ENCODE measurements at regions not wholly inside any gene's neighbourhood (a gene's known extent, or its start where the extent isn't known, plus 50 kb on each side); places are given as distances from the start of the nearest gene placed in this dataset.
"Not testable (repeated sequence)": the region's sequence is repeated elsewhere in the genome, so short reads cannot be mapped to it uniquely, and the experiment has no call there.

- Histone ChIP-seq H3K9me3 (no peaks in the 10 kb centered on the region), H3K4me1 (peaks cover 0 to 18% (median 6%) of the 10 kb centered on the region in 4 donors), H3K27me3 (no peaks in the 10 kb centered on the region), H3K27ac (peak overlapping the region; percentile 72 to 80 (median 78)), H3K36me3 (no peaks in the 10 kb centered on the region), H3K4me3 (no peak overlapping the region)
- 32 to 42% methylated on average over 3 of the region's 3 CpGs for WGBS, 2 donors (ENCODE audit: low coverage in 1 of 2)
- intact Hi-C loops (cut with DNase I; ENCODE audit: low total_unique reads) = no loop called here
- in situ Hi-C loops (cut with MboI; ENCODE audit: low pct_ligation_motif_present in 1 of 4, low pct_unique_long_range_greater_than_20kb in 1 of 4, low sequenced_read_pairs in 3 of 4) = no loop called here
- TF ChIP-seq CTCF (IDR thresholded peaks at IDR 0.05) (no peak), POLR2A (IDR thresholded peaks at IDR 0.05) (no peak), EP300 (IDR thresholded peaks at IDR 0.05; ENCODE audit: low read depth) (peak; percentile 45), POLR2AphosphoS5 (IDR thresholded peaks at IDR 0.05) (peak in 2 of 3 donors; percentile 47 to 51)
- DNase-seq = peak; percentile 69
These were observed 135.6 kb downstream of the NUFIP1 start for GRCh38 chr13:44853641-44854040.

DNA sequence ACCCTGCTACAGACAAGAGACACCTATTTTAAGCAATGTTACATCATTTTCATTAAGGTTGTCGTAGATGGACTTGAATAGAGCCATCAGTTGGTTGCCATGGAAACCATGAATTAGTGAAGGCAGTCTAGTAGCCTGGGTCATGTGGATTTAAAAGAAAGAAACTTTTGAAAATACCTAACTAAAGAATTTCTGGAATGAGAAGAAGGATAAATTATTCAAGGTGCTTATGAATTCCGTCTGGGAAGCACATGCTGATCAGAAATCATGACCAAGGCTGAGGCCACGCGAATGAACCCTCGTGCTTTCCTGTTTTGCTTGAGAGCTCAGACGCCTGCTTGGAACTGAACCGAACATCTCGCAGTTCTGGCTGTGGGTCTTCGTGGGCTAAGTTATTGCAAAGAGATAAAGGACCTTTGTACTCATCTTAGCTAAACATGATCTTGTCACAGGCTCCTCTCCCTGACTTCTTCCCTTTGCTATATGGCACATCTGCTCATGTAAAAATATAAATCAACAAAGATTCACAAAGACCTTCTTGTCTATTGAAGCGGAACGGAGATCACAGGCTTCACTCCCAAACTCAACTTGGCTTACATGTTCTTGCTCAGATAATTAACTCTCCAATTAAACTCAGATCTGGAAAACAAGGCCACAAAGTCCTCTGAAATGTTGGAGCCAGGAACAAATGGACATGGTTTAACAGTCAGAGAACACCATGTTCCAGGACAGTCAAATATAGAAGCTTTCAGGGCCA lies 140.2 kb downstream of the NUFIP1 start:
- no peak overlapping the region for H3K27ac ChIP-seq
- no peak overlapping the region for H3K4me3 ChIP-seq
- H3K27me3 ChIP-seq = no peaks in the 10 kb centered on the region
- WGBS, 2 donors (ENCODE audit: low coverage in 1 of 2) = 86 to 87% methylated on average over 8 to 11 of the region's 11 CpGs
- peaks cover 0 to 6% (median 2%) of the 10 kb centered on the region in 4 donors for H3K4me1 ChIP-seq
- no peak for DNase-seq
- in situ Hi-C loops (cut with MboI; ENCODE audit: low pct_ligation_motif_present in 1 of 4, low pct_unique_long_range_greater_than_20kb in 1 of 4, low sequenced_read_pairs in 3 of 4) = no loop called here
- intact Hi-C loops (cut with DNase I; ENCODE audit: low total_unique reads) = no loop called here
- TF ChIP-seq CTCF (IDR thresholded peaks at IDR 0.05) (no peak), EP300 (IDR thresholded peaks at IDR 0.05; ENCODE audit: low read depth) (no peak), POLR2AphosphoS5 (IDR thresholded peaks at IDR 0.05) (no peak), POLR2A (IDR thresholded peaks at IDR 0.05) (no peak)
- no peaks in the 10 kb centered on the region for H3K9me3 ChIP-seq
- no peaks in the 10 kb centered on the region for H3K36me3 ChIP-seq

- H3K9me3 ChIP-seq; intact Hi-C loops (cut with DNase I; ENCODE audit: low total_unique reads); H3K4me1 ChIP-seq; DNase-seq; H3K4me3 ChIP-seq; H3K36me3 ChIP-seq; H3K27ac ChIP-seq; H3K27me3 ChIP-seq; in situ Hi-C loops (cut with MboI; ENCODE audit: low pct_ligation_motif_present in 1 of 4, low pct_unique_long_range_greater_than_20kb in 1 of 4, low sequenced_read_pairs in 3 of 4): not testable (repeated sequence)
- WGBS, 2 donors (ENCODE audit: low coverage in 1 of 2) = 73 to 87% methylated on average over 6 to 11 of the region's 11 CpGs
These were observed 143.8 kb downstream of the NUFIP1 start for GRCh38 chr13:44845281-44846058.

DNA sequence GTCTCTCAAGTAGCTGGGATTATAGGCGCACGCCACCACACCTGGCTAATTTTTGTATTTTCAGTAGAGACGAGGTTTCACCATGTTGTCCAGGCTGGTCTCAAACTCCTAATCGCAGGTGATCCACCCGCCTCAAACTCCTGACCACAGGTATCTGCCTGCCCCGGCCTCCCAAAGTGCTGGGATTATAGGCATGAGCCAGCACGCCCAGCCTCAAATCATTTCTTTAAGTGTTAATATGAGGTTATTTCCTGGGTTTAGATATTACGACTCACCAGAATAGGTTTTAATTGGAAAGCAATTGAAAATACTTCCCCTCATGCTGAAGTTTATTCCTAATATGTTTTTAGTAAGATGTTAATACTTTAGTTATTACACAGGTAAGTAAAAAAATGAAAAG lies 144.5 kb downstream of the NUFIP1 start:
- Histone ChIP-seq H3K9me3 (no peaks in the 10 kb centered on the region), H3K27me3 (no peaks in the 10 kb centered on the region), H3K4me3 (no peak overlapping the region), H3K27ac (no peak overlapping the region), H3K36me3 (no peaks in the 10 kb centered on the region), H3K4me1 (no peaks in the 10 kb centered on the region)
- 89 to 93% methylated on average over 8 of the region's 8 CpGs for WGBS, 2 donors (ENCODE audit: low coverage in 1 of 2)
- TF ChIP-seq CTCF (IDR thresholded peaks at IDR 0.05) (no peak), EP300 (IDR thresholded peaks at IDR 0.05; ENCODE audit: low read depth) (no peak), POLR2AphosphoS5 (IDR thresholded peaks at IDR 0.05) (no peak)
- no peak for DNase-seq
- in situ Hi-C loops (cut with MboI; ENCODE audit: low pct_ligation_motif_present in 1 of 4, low pct_unique_long_range_greater_than_20kb in 1 of 4, low sequenced_read_pairs in 3 of 4) (no loop called here), intact Hi-C loops (cut with DNase I; ENCODE audit: low total_unique reads) (no loop called here)
